ENCODE measurements at regions not wholly inside any gene's neighbourhood (a gene's known extent, or its start where the extent isn't known, plus 50 kb on each side); places are given as distances from the start of the nearest gene placed in this dataset.
A peak's percentile ranks its signal among the peaks of the same experiment; 100 is the strongest.

GRCh38 chr1:94650301-94650700 lies 108.7 kb upstream of the F3 start:
- TF ChIP-seq CTCF (conservative IDR thresholded peaks at IDR 0.05) = no peak
- no peak overlapping the region for H3K27ac ChIP-seq

GRCh38 chr1:94648225-94649007 lies 106.9 kb upstream of the F3 start:
- no peak overlapping the region for H3K27ac ChIP-seq
- TF ChIP-seq CTCF (conservative IDR thresholded peaks at IDR 0.05) = no peak

- no peak overlapping the region for H3K27ac ChIP-seq
- no peak for TF ChIP-seq CTCF (conservative IDR thresholded peaks at IDR 0.05)
These were observed 105.4 kb upstream of the F3 start for GRCh38 chr1:94646786-94647555.

- H3K27ac ChIP-seq = no peak overlapping the region
- no peak for TF ChIP-seq CTCF (conservative IDR thresholded peaks at IDR 0.05)
These were observed 104.6 kb upstream of the F3 start for GRCh38 chr1:94646141-94646643.

GRCh38 chr1:94644352-94644751 lies 102.8 kb upstream of the F3 start:
- TF ChIP-seq CTCF (conservative IDR thresholded peaks at IDR 0.05) = no peak
- peak overlapping the region; percentile 18; the same call in 1 of the 2 replicates for H3K27ac ChIP-seq

GRCh38 chr1:94643819-94644218 lies 102.3 kb upstream of the F3 start:
- peak overlapping the region; percentile 8; the same call in 1 of the 2 replicates for H3K27ac ChIP-seq
- TF ChIP-seq CTCF (conservative IDR thresholded peaks at IDR 0.05) = no peak

- TF ChIP-seq CTCF (conservative IDR thresholded peaks at IDR 0.05) = no peak
- no peak overlapping the region for H3K27ac ChIP-seq
These were observed 101.2 kb upstream of the F3 start for GRCh38 chr1:94642617-94643321.

Data from VCaP (cell line).